ENCODE measurements at regions not wholly inside any gene's neighbourhood (a gene's known extent, or its start where the extent isn't known, plus 50 kb on each side); places are given as distances from the start of the nearest gene placed in this dataset.
"Not testable (repeated sequence)": the region's sequence is repeated elsewhere in the genome, so short reads cannot be mapped to it uniquely, and the experiment has no call there.

DNA sequence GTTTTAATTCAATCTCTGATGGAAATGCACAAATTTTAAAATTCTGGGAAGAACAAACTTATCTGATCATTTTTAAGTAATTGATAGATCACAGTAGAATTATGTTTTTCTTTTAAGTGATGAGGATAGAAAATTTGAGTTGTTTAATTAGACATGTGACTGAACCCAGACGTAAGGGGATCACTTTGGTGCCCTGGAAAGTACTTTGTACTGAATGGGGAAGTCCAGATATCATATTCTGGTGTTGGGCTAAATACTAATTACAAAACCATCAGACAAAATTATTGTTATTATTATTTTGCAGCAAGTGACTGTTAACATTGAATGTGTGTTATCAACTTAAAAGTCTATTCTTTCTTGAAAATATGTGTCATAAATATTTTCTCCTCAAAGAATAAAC lies 994.6 kb downstream of the TSN start:
- DNase-seq = no peak

DNA sequence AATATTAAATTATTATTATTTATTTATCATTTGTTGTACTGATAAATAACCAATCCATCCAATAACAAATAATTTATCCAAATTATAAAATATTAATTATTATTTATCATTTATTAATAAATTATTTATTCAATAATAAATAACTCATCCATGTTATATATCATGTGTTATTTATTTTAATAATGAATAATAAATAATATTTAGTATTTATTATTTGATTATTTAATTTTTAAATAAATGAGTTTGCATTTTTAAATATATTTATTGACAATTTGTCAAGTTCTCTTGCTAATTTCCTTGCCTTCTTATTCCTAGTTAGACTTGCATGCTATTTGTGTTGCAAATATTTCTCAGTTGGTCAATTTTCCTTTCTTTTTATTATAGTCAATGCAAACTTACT lies 995.4 kb downstream of the TSN start:
- DNase-seq = no peak

DNA sequence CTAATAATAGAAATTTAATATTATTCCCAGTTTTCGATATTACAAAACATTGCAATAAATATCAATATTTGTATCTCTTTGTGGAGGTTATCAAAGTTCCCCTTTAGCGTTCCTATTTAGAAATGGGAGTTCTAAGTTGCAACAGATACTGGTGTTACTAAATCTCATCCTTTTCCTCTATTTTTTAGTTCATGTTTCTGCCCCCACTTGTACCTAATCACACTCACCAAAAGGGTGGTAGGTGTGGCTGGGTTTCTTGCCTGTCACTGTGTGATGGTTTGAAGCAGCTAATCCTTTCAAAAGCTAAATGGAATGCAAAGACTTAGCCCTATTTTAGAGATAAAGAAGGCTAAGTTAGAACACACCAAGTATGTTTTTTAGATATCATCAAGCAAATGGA lies 997.9 kb downstream of the TSN start:
- DNase-seq = peak in 1 of 2 donors; percentile 50

DNA sequence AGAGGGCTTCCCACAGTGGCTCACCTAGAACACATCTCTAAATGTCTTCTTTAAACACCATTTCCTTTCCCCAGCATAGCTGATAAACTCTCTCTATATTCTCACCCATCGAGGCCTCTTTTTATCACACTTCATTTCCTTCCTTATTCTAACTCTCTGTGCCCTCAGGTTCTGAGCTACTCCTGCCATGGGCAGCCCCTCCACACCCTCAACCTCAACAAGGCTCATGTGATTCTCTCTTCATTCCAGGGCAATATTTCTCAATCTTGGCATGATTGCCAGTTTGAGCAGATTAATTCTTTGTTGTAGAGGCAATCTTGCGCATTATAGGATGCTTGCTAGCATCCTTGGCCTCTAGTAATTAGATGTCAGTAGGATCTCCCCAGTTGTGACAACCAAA lies 999.1 kb downstream of the TSN start:
- no peak for DNase-seq

DNA sequence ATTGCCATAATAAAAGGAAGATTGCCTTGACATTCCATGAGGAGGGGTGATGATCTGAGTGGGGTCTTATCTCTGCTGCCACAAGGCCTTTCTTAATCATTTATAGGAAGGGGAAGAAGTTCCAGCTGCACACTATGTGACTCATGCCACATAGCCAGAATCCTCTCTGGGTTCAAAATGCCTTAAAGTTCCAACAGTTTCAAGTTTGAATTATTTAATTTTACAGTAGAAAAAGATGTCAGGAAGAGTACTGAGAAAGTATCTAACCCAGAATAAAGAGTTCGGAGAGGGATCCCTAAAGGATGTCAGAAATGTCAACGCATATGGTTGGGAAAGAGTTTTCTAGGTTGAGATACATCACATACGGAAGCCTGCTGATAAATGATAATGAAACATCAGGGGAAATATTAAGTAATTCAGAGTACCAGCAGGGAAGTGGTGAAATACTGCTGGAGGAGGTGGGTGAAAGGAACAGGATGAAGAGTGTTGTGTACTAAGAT lies 999.9 kb downstream of the TSN start:
- DNase-seq = peak in 1 of 2 donors; percentile 43

DNA sequence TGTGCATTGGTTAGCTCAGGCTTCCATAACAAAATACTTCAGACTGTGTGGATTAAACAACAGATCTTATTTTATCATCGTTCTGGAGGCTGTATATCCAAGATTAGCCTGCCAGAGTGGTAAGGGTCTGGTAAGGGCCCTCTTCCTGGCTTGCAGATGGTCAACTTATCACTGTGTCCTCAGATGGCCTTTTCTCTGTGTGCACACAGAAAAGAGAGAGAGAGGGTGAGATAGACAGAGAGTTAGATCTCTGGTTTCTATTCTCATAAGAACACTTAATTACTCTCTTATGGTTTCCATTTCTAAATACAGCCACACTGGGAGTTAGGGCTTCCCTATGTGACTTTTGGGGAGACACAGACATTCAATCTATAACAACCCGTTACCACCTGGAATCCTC lies 1003.5 kb downstream of the TSN start:
- DNase-seq = no peak

DNA sequence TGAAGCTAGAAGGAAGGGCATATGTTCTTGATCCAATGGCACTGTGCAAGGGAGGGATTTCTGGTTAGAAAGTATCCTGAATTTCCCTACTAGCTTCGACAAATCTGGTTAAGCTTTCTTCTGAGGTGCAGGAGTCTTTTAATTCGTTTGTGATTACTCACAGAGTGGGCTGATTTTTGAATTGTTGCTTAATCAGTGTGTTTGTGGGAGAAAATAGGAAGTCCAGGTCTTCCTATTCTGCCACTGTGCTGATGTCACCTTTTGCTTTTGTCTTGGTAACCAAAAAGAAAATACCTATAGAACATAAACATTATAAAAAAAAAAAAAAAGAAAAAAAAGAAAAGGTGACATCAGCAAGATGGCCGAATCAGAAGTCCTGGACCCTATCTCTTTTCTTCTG lies 1008.6 kb downstream of the TSN start:
- DNase-seq = peak in 1 of 2 donors; percentile 78

DNA sequence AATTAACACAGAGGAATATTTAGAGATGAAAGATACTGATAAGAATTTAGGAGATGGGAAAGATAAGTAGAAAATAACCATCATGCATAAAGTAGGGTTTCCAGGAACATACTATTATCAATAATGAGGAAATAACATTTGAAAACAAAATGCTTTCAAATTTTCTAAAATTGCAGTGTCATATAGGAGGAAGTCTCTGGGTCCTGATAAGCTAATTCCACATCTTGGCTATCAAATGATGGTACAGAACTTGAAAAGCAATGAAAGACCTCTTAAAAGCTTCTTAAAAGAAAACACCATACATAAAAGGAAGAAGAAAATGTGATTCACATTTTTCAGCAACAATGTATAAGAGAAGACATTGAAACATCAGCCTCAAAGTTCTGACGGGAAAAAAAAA lies 1024.8 kb downstream of the TSN start:
- no peak for DNase-seq

DNA sequence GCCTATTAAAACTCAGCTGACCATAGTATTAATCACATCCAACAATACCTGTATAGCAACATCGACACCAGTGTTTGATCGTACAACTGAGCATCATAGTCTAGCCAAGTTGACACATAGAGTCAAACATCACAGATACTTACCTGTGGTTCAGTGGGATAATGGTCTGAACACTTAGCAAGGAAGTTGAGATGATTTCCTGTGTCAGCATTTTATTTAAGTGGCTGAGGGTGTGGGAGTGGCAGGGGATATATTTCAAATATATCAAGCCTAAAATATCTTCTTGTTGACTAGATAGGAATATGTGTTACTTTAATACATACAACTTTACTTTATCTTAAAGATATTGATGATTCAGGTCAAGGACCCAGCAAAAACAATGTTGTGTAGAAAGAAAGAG lies 1038.6 kb downstream of the TSN start:
- DNase-seq = no peak

DNA sequence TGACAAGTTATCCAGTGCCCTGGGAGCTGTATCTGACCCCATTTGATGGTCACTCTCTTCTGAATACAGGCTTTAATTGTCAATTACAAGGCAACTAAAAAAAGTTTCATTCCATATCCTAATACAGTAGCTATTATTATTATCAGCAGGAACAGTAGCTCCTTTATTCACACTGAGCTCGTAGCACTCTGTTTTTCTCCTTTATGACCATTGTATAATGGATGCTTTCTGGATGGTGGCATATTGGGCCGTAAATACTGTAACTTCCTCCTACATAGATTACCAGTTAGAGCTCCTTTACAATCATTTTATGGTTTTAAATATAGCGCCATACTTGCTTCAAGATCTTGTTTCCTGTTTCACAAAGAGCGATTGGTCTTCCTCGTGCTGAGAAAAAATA lies 1040.3 kb downstream of the TSN start:
- DNase-seq = no peak

DNA sequence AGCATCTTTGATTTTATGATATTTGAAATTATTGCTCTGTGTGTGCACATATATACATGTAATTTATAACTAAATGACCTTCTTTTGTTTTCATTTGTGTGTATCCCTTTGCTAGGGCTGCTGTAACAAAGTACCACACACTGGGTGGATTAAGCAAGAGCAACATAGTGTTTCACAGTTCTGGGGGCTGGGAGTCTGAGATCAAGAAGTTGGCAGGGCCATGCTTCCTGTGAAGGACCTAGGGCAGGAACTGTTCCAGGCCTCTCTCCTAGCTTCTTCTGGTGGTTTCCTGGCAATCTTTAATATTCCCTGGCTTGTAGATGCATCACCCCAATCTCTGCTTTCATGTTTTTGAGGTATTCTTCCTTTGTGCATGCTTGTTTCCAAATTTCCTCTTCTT lies 1043.9 kb downstream of the TSN start:
- DNase-seq = no peak

DNA sequence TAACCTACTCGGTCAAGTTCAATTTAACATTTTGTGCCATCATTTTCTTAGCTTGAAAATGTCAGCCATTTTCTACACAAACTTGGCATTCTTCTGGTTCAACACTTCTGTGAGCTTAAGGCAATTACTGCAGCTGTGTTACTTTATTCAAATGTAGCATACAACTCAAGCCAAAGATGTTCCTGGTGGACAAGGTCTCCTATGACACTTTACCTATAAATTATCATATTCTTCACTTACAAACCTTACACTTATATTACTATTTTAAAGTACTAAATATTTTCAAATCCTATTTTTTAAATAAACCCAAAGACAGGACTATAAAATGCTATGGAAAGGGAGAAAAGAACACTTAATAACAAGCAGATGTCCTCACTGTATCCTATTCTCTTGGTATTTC lies 1045.3 kb downstream of the TSN start:
- DNase-seq = no peak

DNA sequence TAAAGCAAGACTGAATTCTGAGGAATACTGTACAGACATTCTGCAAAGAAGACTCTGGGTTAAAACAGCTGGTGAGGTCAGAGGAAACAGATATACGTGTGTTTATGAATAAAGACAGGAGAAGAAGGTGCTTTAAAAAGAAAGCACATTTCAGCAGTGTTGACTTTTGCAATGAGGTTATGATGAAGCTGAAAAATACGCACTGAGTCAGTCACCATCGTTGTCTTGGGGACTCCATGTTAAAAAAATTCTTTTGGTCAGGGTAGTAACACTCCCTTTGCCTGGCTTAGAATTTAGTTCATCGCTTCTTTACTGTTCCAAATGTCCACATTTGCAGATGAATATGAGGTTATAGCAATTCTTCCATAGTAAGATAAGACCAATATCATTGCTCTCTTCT lies 1049.0 kb downstream of the TSN start:
- no peak for DNase-seq

DNA sequence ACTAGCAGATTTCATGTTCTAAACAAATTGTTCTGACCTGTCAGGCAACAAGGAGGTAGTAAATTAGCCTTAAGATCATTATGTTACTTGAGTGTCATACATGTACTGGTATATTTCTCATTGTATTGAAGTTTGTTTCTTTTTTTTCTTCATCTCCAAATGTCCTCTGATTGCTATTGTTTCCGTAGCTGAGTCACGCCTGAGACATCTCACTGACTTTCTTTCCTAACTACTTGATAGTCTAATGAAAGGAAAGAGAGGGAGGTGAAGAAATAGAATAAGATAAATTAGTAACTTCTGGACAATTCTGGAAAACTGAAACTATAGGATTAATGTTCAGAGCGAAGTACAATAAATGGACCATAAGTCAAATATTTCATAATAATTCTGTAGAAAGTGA lies 1049.9 kb downstream of the TSN start:
- no peak for DNase-seq

DNA sequence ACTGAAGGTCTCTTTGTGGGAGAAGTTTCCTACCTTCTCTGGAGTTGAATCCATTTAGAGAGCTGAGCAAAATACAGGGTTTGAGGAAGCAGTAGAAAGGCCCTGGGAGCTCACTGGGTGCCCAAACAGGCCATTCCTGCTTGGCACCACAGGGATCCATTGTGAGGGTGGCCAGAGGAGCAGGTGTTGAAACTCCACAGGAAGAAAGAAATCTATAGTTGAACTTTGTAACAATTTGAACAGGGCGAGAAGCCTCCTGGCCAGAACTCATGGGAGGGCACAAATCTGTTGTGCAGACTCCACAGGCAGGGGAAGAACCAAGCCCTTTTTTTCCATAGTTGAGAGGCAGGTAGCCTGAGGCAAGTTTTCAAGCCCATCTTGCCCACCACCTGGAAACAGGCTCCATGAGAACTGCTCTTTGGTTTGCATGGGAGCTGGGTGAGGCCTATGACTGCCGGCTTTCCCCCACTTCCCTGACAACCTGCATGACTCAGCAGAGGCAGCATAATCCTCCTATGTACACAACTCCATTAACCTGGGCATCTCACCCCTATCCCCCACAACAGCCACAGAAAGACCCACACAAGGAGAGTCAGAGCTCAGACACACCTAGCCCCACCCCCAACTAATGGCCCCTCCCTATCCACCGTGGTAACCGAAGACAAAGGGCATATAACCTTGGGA lies 1053.0 kb downstream of the TSN start:
- DNase-seq = no peak

DNA sequence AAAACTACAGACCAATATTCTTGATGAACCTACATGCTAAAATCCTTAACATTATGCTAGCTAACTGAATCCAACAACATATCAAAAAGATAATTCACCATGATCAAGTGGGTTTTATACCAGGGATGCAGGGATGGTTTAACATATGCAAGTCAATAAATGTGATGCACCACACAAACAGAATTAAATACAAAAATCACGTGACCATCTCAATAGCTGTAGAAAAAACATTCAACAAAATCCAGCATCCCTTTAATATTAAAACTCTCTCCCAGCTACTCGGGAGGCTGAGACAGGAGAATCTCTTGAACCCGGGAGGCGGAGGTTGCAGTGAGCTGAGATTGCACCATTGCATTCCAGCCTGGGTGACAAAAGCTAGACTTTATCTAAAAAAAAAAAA lies 1056.8 kb downstream of the TSN start:
- not testable (repeated sequence) for DNase-seq

DNA sequence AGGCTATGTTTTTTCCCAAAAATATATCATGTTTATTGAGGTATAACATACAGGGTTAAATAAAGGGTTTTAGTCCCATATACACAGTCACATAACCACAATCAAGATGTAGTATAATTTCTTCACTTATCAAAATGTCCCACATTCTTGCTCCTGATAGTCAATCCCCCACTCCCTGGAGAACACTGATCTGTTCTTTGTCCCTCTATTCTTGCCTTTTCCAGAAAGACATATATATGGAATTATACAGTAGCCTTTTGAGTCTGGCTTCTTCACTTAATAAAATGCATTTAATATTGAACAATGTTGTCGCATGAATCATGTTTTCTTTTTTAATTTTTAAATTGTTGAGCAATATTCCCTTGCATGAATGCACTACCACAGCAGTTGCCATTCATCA lies 1059.7 kb downstream of the TSN start:
- DNase-seq = no peak

DNA sequence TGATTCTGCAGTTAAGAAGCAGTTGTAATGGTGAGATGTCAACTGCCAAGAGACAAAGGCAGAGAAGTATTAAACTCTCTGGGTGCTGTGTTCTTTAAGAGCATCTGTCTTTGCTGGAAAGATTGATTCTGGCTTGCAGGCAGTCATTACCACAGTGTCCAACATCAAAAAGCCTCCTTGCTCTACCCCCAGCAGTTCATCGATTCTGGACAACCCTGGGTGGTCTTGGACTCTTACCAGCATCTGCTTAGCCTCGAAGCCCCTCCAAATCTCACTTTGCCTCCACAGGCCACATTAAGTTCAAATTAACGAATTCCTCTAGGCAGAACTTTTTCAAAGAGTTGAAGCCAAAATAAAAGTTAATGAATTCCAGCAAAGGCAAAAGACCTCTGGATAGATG lies 1061.4 kb downstream of the TSN start:
- DNase-seq = no peak

DNA sequence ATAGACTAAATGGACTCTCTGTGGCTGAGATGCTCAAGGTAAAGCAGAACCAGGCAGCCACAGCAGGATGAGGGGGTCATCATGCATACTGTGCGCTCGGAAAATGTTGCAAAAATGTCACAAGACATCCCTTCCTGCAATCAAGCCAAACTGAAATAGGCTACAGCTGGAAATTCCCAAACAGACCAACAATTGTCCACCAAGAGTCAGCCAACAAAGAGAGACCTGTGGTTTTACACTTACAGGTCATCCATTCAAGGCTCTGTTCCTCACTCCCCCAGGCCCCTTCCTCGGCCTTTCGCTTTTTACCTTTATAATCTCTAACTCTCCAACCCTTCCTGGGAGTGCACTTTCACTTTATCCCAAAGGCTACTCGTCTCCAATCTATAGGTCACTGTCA lies 1066.9 kb downstream of the TSN start:
- no peak for DNase-seq

DNA sequence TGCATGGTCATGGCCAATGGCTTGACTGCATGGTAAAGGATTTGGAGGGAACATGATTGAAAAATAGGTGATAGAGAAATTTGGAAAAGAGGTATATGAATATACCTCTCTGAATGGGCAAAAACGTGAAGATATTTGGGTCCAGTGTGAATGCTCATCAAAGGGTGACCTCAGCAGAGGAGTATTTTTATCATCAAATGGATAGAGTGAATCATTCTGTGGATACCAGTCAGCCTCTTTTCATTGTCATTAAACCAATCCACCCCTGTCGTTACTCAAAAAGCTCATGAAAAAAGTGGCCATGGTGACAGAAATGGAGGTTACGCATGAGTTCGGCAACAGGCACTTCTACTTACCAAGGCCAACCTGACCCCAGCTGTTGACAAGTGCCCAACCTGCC lies 1074.7 kb downstream of the TSN start:
- DNase-seq = no peak

DNA sequence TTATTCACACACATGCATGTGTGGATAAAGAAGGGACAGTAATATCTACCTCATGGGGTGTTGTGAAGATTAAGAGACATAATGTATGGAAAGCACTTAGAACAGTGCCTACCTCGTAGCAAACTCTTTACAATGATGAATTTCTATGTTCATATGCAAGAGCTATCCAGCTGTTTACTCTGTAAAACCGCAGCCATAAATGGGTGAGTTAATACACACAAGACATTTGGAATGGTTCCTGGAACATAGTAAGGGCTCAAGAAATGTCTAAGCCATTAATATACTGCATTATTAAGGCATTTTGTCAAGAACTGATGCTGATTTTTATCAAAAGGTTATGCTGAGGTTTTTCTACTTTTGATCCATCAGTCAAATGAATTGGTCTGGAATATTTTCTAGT lies 1076.2 kb downstream of the TSN start:
- DNase-seq = no peak

DNA sequence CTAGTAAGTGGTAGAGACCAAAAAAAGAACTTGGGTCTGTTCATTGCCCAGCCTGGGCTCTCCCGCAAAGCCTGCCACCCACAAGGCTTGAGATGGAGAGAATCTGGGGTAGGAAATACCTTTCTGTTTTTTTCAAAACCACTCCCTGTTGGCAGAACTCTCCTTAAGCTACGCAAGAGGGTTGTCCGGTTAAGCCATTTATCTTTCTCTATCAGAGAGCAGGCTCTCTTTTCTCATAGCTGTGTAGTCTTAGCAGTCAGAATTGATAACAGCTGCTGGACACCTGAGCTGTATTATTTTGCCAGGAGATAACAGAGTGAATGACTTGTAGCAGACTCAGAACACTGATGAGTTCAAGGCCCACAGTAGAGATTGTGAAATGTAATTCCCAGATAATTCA lies 1088.1 kb downstream of the TSN start:
- DNase-seq = no peak

DNA sequence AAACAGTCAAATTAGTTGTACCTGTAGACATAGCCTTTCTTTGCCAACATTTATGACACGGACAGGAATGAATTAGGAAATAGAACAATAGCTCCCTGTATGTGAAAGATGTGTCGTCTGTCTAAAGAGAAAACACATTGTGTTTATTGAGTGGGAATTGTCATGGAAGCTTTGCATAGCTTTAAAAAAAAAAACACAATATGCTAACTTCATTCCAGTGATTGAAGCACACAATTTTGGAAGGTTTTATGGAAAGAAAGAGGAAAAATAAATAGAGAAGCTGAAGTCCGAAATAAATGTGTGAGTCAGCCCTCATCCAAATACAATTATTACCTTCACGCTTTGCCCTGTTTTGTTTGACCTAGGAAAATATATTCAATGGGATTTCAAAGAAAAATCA lies 1095.7 kb downstream of the TSN start:
- DNase-seq = no peak

DNA sequence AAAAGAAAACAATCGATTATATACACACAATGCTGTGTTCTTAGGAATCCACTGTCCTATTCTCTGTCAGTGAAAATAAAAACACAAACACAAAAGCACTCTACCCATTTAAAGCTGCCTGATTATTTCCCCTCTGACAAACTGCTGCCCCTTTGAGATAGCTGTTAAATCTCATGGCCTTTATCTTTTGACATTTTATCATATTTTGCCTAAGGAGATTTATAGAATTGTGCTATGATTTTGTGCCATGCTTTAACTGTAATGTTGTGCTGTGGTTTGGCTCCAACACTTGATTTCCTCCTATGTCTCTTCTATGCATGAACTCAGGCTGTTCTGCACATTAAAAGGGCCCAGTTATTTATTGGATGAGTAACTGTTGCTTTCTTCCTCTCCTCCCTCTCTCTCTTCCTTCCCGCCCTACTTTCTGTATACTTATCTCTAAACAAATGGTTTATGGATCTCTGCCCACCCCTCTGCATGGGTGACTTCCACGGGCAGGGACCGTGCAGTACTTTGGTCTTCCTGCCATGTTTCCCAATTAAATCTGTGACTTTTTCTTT lies 1096.6 kb downstream of the TSN start:
- no peak for DNase-seq

DNA sequence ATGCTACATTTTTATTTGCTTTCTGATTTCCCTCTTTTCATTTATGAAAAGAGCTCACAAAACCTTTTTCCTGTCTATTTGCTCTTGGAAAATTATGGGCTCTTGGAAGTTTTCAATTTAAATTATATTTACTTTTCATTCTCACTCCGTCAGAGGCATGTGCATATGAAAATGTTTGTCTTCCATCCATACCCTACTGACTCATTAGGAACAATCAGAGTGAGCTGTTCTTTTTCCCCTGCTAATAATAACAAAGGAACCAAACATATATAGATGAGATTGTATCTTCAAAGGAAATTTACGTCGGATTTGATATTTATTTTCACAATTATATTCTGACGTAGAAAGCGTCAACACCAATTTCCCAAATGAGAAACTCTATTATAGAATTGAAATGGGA lies 1101.2 kb downstream of the TSN start:
- no peak for DNase-seq

All from inflammatory macrophage treated with lipopolysaccharide for 1 hour (primary cell).